ENCODE measurements at regions not wholly inside any gene's neighbourhood (a gene's known extent, or its start where the extent isn't known, plus 50 kb on each side); places are given as distances from the start of the nearest gene placed in this dataset.

DNA sequence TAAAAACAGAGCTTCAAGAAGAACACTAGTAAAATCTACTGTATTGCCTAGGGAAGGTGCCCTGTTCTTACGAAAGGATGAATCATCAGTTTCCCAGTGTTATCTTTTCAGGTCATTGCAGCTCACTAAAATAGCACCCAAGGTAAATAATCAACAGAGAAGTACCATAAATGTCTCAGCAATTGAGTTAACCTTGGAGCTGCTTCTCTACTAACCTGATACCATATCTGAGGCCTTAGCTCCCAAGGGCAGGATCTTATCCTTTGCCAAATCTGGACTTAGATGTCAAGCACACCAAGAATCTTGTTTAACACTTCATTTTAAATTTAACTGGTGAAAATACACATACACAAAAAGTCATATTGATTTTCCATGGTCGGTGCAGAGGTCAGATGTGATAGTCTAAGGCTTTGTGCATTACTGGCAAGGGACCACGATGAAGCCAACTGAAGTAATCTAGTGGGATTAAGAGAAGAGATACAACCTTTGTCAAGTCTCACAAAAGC is 81.5 kb downstream of the EDN1 start:
- intact Hi-C loops (cut with DNase I) = no loop called here
- no peak for DNase-seq

DNA sequence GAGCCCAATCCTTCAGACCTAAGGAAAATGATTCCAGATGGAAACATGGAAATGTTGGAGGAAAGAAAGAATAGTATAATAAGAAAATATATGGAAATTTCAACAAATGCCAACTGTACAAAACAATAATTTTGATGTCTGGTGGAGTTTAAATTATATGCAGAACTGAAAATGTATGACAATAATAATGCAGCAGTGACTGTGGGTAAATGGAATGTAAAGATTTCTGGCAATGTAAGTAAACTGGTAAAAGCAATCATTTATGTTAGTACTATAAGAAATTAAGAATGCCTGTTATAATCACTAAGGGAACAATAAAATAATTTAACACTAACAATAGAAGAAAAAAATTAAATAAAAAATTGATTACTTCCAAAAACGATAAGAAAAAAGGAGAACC is 89.0 kb downstream of the EDN1 start:
- no peak for DNase-seq
- intact Hi-C loops (cut with DNase I) = no loop called here

DNA sequence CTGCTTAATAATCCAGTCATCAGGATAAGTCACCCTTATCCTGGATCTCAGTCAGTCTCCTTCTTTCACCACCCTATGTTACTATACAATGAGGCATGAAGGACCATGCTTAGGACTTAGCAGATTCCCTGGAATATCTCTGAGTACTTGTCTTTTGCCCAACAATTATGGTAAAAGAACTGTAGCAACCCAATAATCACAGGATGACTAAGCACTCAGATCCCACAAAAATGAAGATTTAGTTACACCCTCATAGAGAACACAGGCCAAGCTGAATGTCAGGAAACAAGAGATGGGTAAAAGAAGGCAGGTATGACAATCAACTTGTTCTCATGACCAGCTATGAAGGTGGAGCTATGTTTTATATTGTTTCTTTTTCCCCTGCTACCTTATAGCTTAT is 91.4 kb downstream of the EDN1 start:
- intact Hi-C loops (cut with DNase I) = no loop called here
- no peak for DNase-seq

DNA sequence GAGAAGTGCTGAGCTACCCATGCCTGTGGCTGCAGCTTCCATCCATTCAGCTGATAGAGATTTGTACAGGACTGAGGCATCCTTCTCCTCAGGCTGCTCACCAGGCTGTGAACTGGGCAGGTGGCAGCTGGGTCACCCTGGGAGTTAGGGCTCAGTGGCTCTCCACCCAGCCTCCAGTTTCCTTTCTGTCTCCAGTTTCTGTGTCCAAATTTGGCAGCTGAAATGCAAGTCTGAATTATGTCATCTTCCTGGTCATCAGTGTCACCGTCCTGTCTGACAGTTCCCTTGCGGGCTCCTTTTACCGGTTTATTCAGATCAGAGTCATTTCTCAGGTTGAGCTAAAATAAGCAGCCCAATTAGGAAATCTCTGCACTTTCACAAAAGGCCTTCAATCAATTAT is 93.3 kb downstream of the EDN1 start:
- intact Hi-C loops (cut with DNase I) = no loop called here
- DNase-seq = no peak

DNA sequence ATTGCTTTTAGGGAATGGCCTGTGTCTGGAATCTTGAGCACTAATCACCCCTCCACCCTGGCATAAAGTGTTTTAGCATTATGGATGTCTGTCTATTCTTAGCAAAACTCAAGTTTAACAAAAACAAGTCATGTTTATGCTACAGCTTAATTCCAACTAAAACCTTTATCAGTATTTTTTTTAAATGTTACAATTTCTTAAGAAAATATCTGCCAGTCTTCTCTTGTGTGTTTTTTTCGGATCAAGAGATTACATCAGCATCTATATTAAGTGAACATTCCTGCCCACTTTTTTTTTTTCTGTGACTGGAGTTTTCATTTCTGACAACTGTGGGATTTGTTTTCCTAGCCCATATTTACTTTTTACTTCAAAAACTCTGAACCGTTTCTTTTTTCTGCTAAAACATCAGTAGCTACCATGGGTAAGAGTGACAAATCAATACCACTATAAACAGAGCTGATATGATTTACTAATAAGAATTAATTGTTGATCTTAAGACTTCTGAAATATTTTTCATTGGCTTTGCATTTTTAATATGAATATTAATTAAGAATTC is 94.3 kb downstream of the EDN1 start:
- intact Hi-C loops (cut with DNase I) = no loop called here
- no peak for DNase-seq

DNA sequence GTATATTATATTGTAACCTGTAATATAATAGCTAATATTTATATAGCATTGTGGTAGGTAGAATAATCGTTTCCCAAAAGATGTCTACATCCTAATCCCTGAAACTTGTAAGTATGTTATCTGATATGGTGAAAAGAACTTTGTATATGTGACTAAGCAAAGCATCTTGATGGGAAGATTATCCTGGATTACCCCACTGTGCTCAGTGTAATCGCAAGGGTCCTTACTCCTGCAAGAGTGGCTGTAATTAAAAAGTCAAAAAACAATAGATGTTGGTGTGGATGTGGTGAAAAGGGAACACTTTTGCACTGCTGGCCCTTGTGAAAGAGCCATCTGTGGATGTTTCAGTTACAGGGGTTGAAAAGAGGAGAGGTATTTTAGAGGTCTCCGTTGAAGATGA is 95.2 kb downstream of the EDN1 start:
- no peak for DNase-seq
- intact Hi-C loops (cut with DNase I) = no loop called here

DNA sequence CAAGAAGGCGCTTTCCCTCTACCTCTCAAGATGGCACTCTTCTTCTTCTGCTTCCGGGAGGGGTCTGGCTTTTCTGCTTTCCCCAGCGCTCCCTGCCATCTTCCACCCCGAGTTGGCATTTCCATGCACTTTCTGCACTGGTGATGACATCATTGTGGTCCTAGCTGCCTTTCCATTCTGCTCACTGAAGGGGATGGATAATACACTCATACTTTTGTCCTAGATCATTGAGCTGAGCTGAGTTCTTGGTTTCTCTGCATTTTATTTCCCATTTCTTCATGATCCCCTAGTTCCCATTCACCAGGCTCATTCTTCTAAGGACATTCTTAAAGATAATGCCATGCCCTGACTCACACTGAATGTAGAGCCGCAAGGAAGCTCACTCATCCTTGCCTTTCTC is 96.7 kb downstream of the EDN1 start:
- DNase-seq = no peak
- intact Hi-C loops (cut with DNase I) = no loop called here

DNA sequence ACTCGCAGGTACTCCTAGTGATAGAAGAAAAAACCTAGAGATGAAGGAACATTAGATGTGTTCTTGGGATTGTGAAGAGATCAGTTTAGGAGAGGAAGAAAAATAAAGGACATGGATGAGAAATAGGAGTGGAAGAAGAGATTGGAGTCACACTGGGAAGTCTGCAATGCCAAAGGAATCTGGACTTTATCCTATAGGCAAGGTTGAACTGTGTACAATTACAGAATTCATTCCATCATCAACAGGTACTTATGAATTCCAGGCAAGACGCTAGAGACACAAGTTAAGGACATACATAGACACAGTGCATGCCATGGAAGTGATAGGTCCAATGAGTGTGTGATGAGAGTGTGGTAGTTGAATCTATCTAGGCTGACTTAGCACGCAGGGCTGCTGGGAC is 101.3 kb downstream of the EDN1 start:
- no peak for DNase-seq
- intact Hi-C loops (cut with DNase I) = no loop called here

DNA sequence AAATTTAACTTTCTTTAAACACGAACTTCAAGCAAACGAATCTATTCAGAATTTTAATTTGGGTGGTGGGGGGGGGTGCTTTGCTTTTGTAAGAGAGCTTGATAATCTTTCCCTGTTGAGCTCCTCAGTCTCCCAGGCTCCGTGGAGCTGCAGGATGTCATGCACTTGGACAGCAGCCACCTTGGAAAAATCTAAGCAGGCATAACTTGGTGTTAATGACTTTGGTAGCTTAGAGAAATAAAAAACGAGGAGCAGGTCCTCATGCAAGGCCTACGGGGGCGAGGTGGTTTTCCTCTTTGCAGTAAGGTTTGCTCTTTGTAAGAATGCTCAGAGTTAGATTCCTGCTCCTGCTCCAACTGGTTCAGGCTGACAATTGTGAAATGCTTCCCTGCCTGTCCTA is 102.3 kb downstream of the EDN1 start:
- no peak for DNase-seq
- intact Hi-C loops (cut with DNase I) = no loop called here

DNA sequence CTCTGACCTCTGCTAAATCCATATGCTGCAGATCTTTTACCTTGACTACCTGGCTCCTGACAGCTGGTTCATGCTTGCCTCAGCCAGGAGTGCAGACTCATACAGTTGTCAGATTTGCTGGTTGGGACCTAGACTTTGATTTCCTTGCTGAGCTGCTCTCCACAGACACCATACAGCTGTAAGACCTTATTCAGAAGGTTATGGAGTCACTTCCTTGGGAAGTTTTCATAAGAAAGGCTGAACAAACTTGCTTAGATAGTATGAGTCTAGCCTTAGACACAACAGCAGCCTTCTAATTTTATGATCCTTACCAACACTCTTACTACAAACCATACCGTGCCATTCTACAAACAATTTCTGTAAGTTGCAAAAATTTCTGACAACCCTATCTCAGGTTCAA is 102.9 kb downstream of the EDN1 start:
- DNase-seq = no peak
- intact Hi-C loops (cut with DNase I) = no loop called here

DNA sequence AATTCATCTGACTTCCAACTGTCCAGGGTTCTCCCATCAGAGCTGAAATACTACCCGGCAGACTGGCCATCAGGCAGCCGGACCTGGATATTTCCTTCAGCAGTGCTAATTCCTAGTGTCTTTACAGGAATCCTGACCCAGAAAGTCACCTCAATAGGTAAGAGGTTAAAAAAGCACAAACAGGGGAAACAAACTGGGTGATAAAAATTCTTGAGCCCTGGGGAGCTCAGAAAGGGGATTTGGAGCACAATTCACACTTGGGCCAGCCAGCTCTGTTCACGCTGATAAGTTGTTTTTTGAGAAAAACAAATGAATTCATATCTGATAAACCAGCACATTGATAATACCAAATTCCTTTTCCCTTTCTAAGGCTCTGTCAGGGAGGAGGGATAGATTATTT is 104.0 kb downstream of the EDN1 start:
- no peak for DNase-seq
- intact Hi-C loops (cut with DNase I) = no loop called here

DNA sequence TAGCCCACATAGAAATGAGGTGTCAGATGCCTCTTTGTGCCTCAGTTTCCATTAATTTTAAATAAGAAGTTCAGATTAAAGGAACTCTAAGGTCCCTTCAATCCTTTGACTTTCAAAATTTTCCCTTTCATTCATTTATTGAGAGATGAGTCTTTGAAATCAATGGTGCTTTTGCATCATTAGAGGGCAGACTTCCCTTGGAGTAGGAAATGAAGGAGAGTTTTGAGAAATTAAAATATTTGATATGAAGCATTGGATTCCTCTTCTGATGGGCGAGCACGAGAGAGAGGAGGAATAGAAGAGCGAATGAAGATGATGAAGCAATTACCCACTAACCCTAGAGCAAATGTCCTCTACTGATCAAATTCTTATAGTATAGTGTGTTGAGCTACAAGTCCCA is 105.7 kb downstream of the EDN1 start:
- DNase-seq = peak in 1 of 42 donors; percentile 9
- intact Hi-C loops (cut with DNase I) = no loop called here

DNA sequence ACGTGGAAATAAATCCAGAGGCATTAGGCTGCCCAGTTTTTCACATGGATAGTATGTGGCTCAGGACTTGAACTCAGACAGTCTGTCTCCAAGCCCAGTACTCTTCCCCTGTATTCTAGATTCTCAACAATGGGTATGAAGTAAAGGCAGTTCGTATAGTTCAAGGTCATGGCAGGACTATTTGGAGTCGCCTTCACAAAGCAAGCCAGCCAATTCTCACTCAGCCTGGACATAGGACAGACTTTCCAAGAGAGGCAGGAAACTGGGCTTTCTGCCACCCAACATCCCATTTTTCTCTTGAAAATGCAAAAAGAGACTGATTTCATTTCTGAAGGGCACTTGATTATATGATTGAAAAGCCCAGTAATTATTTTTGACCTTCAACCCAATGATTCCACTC is 111.0 kb downstream of the EDN1 start:
- intact Hi-C loops (cut with DNase I) = no loop called here
- DNase-seq = peak in 1 of 42 donors; percentile 6

DNA sequence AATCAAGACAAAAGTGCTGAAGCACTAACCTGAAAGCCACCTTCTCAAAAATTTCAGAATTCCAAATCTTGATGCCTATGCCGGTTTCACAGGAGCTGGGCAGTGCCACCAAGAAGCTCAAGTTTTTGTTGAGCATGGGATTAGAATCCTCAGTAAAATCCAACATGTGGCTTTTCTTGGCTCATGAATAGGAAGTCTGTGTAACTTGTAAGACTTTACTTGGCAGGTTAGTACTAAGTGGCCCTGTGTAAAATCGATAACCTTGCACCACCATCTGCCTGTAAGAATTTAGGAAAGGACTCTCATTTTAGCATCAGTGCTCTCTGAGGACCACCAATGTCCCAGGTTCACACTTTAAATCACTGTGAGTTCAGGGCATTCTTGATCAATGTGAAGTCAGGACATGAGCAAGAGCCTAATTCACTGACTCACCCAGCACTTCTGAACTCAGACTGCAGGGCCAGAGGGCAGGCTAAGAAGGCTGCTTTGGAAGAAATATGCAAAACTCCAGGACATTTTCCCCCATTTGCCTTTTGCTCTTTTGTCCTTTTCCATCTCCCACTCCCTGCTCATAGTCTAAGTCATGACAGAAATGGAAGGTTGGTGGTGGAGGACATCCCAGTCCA is 113.2 kb downstream of the EDN1 start:
- DNase-seq = no peak
- intact Hi-C loops (cut with DNase I) = no loop called here

DNA sequence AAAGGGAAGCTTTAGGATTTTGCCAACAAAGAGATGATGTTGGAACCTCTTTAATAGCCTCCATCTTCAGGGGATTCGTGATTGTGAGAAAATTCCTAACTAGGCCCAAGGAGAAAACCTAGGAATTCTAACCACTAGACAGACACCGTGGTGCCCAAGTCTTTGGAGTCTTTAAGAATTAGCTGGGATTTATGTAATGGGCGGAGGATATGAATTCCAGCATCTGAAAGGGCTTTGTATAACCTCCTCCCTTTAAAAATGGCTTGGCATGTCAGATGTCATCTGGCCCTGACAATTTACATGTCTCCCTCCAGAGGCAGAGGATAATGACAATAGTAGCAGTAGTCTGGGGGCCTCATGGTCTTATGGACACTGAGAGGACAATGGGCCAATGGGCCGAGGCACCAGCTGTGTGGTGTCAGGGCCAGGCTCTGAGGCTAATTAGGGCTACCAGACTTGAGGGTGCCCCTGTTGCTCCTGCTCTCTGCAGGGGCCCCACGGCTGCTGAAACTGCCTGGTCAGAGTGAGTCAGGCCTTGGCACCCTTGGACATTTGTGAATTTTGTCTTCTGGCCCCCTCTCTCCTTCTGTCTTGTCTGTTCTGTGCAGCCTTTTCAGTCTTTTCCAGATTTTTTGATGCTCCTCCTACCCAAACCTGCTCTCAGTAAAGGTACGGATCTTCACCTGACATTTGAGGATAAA is 113.9 kb downstream of the EDN1 start:
- intact Hi-C loops (cut with DNase I) = no loop called here
- no peak for DNase-seq

DNA sequence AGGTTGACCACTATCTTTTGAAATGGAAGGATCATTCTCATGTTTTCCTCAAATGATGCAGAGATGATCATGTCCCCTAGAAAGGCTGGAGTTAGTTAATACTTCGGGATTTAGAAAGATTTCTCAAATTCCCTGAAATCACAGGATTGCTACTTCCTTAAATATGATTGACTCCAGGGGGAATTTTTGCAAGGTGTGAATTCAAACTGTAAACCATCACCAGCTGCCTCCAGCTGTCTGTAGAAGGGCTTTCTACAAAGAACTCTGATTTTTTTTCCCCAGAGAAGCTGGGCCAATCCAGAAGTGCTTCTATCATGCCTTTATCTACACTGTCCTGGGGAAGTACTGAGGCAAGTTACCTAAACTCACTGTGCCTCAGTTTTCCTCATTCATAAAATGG is 114.5 kb downstream of the EDN1 start:
- DNase-seq = no peak
- intact Hi-C loops (cut with DNase I) = no loop called here

DNA sequence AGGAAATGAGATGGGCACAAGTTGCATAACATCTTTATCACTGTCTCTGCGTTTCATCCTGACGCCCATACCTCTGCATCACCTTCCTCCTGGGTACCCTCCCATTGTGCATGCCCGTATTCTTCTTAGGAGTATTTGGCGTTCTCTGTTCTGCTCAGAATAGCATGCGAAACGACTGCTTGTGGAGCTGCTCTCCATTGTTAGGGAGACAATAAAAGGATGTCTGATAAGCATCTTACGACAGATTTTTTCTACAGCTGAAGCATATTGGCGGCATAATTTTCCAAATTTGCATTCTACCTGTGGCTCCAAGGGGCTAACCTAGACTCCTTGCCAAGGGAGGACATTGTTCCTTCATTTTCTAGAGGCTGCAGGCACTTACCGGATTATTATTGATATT is 118.6 kb downstream of the EDN1 start:
- DNase-seq = peak in 1 of 42 donors; percentile 9
- intact Hi-C loops (cut with DNase I) = no loop called here

DNA sequence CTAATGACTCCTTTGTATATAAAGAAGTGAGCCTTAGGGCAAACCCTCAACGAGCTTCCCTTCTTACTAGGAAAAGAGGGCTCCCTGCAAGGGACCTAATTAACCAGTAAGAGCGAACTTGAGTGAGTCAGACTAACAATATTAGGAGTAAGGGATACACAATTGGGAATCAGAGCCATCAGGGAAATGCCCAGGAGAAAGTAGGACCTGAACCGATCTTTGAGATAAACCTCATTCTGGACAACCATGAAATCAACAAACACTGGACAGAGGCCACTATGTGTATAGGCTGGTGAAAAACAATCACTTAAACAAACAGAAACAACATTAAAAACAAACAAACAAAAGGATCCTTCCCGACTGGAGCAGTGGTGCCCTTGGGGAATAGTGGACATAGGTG is 120.8 kb downstream of the EDN1 start:
- DNase-seq = no peak
- intact Hi-C loops (cut with DNase I) = no loop called here

DNA sequence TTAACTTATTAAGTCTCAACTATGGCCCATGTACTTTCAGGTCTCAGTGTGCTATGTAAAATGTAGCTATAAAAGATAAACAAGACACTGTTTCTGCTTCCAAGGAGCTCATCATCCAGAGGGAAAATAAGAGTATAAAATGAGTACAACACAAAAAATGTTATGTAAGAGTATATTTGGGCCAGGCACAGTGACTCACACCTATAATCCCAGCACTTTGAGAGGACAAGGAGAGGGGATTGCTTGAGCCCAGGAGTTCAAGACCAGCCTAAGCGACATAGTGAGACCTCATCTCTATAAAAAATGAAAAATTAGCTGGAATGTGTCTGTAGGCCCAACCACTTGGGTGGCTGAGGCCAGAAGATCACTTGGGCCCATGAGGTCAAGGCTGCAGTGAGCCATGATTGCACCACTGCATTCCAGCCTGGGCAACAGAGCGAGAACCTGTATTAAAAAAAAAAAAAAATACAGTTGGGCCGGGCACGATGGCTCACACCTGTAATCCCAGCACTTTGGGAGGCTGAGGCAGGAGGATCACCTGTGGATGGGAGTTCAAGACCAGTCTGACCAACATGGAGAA is 124.0 kb downstream of the EDN1 start:
- no peak for DNase-seq
- intact Hi-C loops (cut with DNase I) = no loop called here

DNA sequence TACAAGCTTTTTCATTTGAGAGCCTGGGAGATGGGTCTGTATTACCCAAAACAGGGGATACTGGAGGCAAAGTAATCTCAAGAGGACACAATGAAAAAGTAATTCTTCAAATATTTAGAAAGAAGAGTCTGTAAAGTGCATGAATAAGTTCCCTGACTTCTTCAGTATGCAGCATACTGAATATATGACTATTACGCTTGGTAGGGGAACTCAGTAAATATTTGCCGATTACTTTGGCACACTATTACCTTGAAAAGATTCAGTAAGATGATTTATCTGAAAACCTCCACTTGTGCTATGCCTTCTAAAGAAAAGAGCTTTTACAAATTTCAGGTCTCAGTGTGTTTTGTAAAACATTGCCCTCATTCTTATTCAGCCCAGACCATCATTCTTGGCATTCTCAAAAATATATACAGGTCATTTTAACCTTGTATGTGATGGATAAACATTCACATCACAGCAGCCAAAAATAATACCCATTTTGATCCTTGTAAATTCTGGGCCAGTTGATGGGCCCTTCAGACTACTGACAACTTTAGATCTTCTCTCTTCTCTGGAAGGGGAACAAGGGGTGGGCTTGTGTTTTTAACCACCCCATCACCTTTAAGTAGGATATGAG is 125.9 kb downstream of the EDN1 start:
- DNase-seq = no peak
- intact Hi-C loops (cut with DNase I) = no loop called here
